ENCODE measurements at regions not wholly inside any gene's neighbourhood (a gene's known extent, or its start where the extent isn't known, plus 50 kb on each side); places are given as distances from the start of the nearest gene placed in this dataset.

GRCh38 chr18:64918851-64919250 is 770.0 kb upstream of the LINC00305 start:
- no TSS peak for BruUV-seq (replicated peaks)
- no peak for ATAC-seq
- no peak overlapping the region for H3K9ac ChIP-seq (ENCODE audit: insufficient read depth in 1 of 2, low read depth in 2 of 2, low read length in 2 of 2)
- no peak overlapping the region for H2AFZ ChIP-seq (ENCODE audit: low read depth, low read length)
- no peak for TF ChIP-seq SP1 (CRISPR knock-in tag; IDR thresholded peaks at IDR 0.05)
- no peak for TF ChIP-seq THRAP3 (IDR thresholded peaks at IDR 0.05; ENCODE audit: borderline replicate concordance)
- no peak for TF ChIP-seq ZNF354B (CRISPR knock-in tag; IDR thresholded peaks at IDR 0.05)
- DNase-seq (ENCODE audit: extremely low read depth in 1 of 4, low spot score in 3 of 4): no peak
- no peaks in the 10 kb centered on the region for H3K4me1 ChIP-seq (replicated peaks in 1 of 2; ENCODE audit: control insufficient read depth in 2 of 2, insufficient read depth in 2 of 2, low read length in 2 of 2)
- CTCF ChIA-PET (ENCODE audit: low intra/inter-chr PET ratio): no interaction called here
- in situ Hi-C loops (cut with MboI): no loop called here
- no peak overlapping the region for H3K4me3 ChIP-seq
- H4K20me1 ChIP-seq (replicated peaks; ENCODE audit: control insufficient read depth, insufficient read depth, low read length): no peaks in the 10 kb centered on the region
- no peaks in the 10 kb centered on the region for H3K9me1 ChIP-seq (ENCODE audit: control insufficient read depth, insufficient read depth, low read length)
- no peak overlapping the region for H3K4me2 ChIP-seq (ENCODE audit: insufficient read depth, low read length)
- H3K9me3 ChIP-seq (replicated peaks; ENCODE audit: control insufficient read depth, insufficient read depth, low read depth, low read length): no peaks in the 10 kb centered on the region
- 0% methylated on average over 3 of the region's 3 CpGs for WGBS (ENCODE audit: insufficient coverage, low coverage, missing lambda C conversion rate)
- FAIRE-seq: no peak
- no peaks in the 10 kb centered on the region for H3K79me2 ChIP-seq (ENCODE audit: control insufficient read depth, insufficient read depth, low read length)
- POLR2A ChIA-PET: no interaction called here
- no peaks in the 10 kb centered on the region for H3K36me3 ChIP-seq (ENCODE audit: control insufficient read depth, insufficient read depth, low read length)
- H3K27me3 ChIP-seq (ENCODE audit: control insufficient read depth in 2 of 2, insufficient read depth in 2 of 2, low read length in 2 of 2): no peaks in the 10 kb centered on the region
- H3K27ac ChIP-seq (ENCODE audit: extremely low read depth, low read depth, low read length): no peak overlapping the region
- intact Hi-C loops (cut with micrococcal nuclease): no loop called here

GRCh38 chr18:64893349-64893748 is 744.5 kb upstream of the LINC00305 start:
- no peak for TF ChIP-seq CXXC5 (CRISPR knock-in tag; IDR thresholded peaks at IDR 0.05)
- no peak for TF ChIP-seq ARNT (IDR thresholded peaks at IDR 0.05)
- TF ChIP-seq MAFG (tag; conservative IDR thresholded peaks at IDR 0.05): no peak
- no peak for TF ChIP-seq JUN (IDR thresholded peaks at IDR 0.05; ENCODE audit: borderline replicate concordance, low read depth, low read length)
- TF ChIP-seq JUN (CRISPR knock-in tag; IDR thresholded peaks at IDR 0.05; ENCODE audit: borderline replicate concordance): no peak
- no peak for TF ChIP-seq SRSF3 (IDR thresholded peaks at IDR 0.05; ENCODE audit: insufficient read depth, low read length)
- TF ChIP-seq ASH1L (IDR thresholded peaks at IDR 0.05; ENCODE audit: borderline replicate concordance, low read depth, partially characterized antibody): no peak
- TF ChIP-seq ZNF408 (CRISPR knock-in tag; IDR thresholded peaks at IDR 0.05; ENCODE audit: low read depth): no peak
- TF ChIP-seq KLF6 (CRISPR knock-in tag; IDR thresholded peaks at IDR 0.05; ENCODE audit: borderline replicate concordance): no peak
- no peak for TF ChIP-seq ZNF511 (CRISPR knock-in tag; IDR thresholded peaks at IDR 0.05)
- TF ChIP-seq CHD1 (IDR thresholded peaks at IDR 0.05; ENCODE audit: low read length): no peak
- WGBS (ENCODE audit: insufficient coverage, low coverage, missing lambda C conversion rate): 0% methylated on average over 1 of the region's 3 CpGs
- BruUV-seq (replicated peaks): no TSS peak
- H2AFZ ChIP-seq (ENCODE audit: low read depth, low read length): no peak overlapping the region
- DNase-seq (ENCODE audit: extremely low read depth in 1 of 4, low spot score in 3 of 4): no peak
- no peaks in the 10 kb centered on the region for H3K79me2 ChIP-seq (ENCODE audit: control insufficient read depth, insufficient read depth, low read length)
- ChIA-PET POLR2A (no interaction called here), CTCF (ENCODE audit: low intra/inter-chr PET ratio) (no interaction called here)
- H3K36me3 ChIP-seq (ENCODE audit: control insufficient read depth, insufficient read depth, low read length): no peaks in the 10 kb centered on the region
- H3K9ac ChIP-seq (ENCODE audit: insufficient read depth in 1 of 2, low read depth in 2 of 2, low read length in 2 of 2): no peak overlapping the region
- H3K27ac ChIP-seq (ENCODE audit: extremely low read depth, low read depth, low read length): no peak overlapping the region
- intact Hi-C loops (cut with micrococcal nuclease) (no loop called here), in situ Hi-C loops (cut with MboI) (no loop called here)
- no peak for FAIRE-seq
- H3K4me3 ChIP-seq: no peak overlapping the region
- no peaks in the 10 kb centered on the region for H3K27me3 ChIP-seq (ENCODE audit: control insufficient read depth in 2 of 2, insufficient read depth in 2 of 2, low read length in 2 of 2)
- ATAC-seq: no peak
- H4K20me1 ChIP-seq (replicated peaks; ENCODE audit: control insufficient read depth, insufficient read depth, low read length): no peaks in the 10 kb centered on the region
- H3K4me2 ChIP-seq (ENCODE audit: insufficient read depth, low read length): no peak overlapping the region
- no peaks in the 10 kb centered on the region for H3K4me1 ChIP-seq (replicated peaks in 1 of 2; ENCODE audit: control insufficient read depth in 2 of 2, insufficient read depth in 2 of 2, low read length in 2 of 2)
- H3K9me1 ChIP-seq (ENCODE audit: control insufficient read depth, insufficient read depth, low read length): no peaks in the 10 kb centered on the region
- no peaks in the 10 kb centered on the region for H3K9me3 ChIP-seq (replicated peaks; ENCODE audit: control insufficient read depth, insufficient read depth, low read depth, low read length)

Measured in K562 (cell line).